Fibroblast of villous mesenchyme (primary cell): ENCODE measurements at regions not wholly inside any gene's neighbourhood (a gene's known extent, or its start where the extent isn't known, plus 50 kb on each side); places are given as distances from the start of the nearest gene placed in this dataset.
"Not testable (repeated sequence)": the region's sequence is repeated elsewhere in the genome, so short reads cannot be mapped to it uniquely, and the experiment has no call there.

ENCODE experiments used
- DNase-seq: peaks from one replicate; pipeline ENCODE4 v3.0.0-alpha.2; 2010; ENCODE audit warnings: low read depth
- H3K4me3 ChIP-seq: 2 replicates; pipeline ENCODE4 v1.5.1; 2011; ENCODE audit warnings: low read depth, mild to moderate bottlenecking, low read length
- CTCF ChIP-seq: IDR thresholded peaks from 2 replicates; pipeline ENCODE4 v1.5.1; 2012; ENCODE audit warnings: low read depth, mild to moderate bottlenecking, low read length; ENCODE audit not compliant: insufficient read depth

- TF ChIP-seq CTCF, result no peak
- DNase-seq, result no peak
- H3K4me3 ChIP-seq, result no peak overlapping the region
These were observed 1203.3 kb upstream of the IGFBP7 start for GRCh38 chr4:58313444-58313843.

GRCh38 chr4:58303456-58303855 is 1193.3 kb upstream of the IGFBP7 start:
- TF ChIP-seq CTCF, result no peak
- H3K4me3 ChIP-seq, result no peak overlapping the region
- no peak for DNase-seq

- DNase-seq, result no peak
- no peak for TF ChIP-seq CTCF
These were observed 1191.3 kb upstream of the IGFBP7 start for GRCh38 chr4:58301376-58301999.

GRCh38 chr4:58286335-58286734 is 1176.2 kb upstream of the IGFBP7 start:
- no peak overlapping the region for H3K4me3 ChIP-seq
- no peak for TF ChIP-seq CTCF
- no peak for DNase-seq

More at GRCh38 chr4:58301376-58301999, 1191.3 kb upstream of the IGFBP7 start:
- no peak overlapping the region for H3K4me3 ChIP-seq

- DNase-seq, H3K4me3 ChIP-seq: not testable (repeated sequence)
These were observed 1170.7 kb upstream of the IGFBP7 start for GRCh38 chr4:58280928-58281327.

GRCh38 chr4:58275856-58276255 is 1165.7 kb upstream of the IGFBP7 start:
- no peak overlapping the region for H3K4me3 ChIP-seq
- no peak for TF ChIP-seq CTCF
- DNase-seq, result no peak

GRCh38 chr4:58274553-58274952 is 1164.4 kb upstream of the IGFBP7 start:
- no peak for TF ChIP-seq CTCF
- DNase-seq, result no peak
- no peak overlapping the region for H3K4me3 ChIP-seq

- no peak for TF ChIP-seq CTCF
- DNase-seq, result no peak
- H3K4me3 ChIP-seq, result no peak overlapping the region
These were observed 1162.1 kb upstream of the IGFBP7 start for GRCh38 chr4:58272311-58272710.
